Left kidney (tissue), 1 donor: ENCODE measurements at regions not wholly inside any gene's neighbourhood (a gene's known extent, or its start where the extent isn't known, plus 50 kb on each side); places are given as distances from the start of the nearest gene placed in this dataset.

Experiments used
- DNase-seq: peaks from one replicate; pipeline ENCODE4 v3.0.0-alpha.2; 2013

DNA sequence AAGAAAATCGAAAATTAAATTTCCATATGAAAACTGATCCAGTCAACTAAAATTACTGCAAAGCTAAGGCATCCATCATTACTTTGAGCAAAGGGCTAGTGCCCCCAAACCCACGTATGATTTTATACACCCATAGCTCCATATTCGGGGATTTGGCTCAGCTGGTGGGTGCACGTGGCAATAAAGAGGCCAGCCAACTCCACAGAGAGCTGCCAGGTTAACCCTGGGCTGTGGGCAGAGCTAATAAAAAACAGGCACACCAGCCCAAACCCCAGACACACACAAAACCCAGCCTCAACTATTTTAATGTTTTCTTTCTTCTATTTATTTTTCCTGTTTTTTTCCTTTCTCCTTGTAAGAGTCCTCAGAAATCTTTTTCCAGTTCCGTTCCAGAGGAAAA is 151.3 kb upstream of the SOX11 start:
- DNase-seq = no peak

DNA sequence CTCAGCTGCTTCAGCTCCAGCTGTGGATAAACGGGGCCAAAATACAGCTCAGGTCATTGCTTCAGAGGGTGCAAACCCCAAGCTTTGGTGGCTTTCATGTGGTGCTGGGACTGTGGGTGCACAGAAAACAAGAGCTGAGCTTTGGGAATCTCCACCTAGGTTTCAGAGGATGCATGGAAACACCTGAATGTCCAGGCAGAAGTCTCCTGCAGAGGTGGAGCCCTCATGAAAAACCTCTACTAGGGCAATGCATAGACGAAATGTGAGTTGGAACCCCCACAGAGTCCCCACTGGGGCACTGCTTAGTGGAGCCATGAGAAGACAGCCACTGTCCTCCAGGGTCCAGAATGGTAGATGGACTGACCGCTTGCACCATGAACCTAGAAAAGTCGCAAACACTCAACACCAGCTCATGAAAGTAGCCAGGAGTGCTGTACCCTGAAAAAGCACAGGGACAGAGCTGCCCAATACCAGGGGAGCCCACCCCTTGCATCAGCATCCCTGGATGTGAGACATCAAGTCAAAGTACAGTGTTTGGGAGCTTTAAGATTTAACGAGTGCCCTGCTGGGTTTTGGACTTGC is 147.9 kb upstream of the SOX11 start:
- DNase-seq = no peak

DNA sequence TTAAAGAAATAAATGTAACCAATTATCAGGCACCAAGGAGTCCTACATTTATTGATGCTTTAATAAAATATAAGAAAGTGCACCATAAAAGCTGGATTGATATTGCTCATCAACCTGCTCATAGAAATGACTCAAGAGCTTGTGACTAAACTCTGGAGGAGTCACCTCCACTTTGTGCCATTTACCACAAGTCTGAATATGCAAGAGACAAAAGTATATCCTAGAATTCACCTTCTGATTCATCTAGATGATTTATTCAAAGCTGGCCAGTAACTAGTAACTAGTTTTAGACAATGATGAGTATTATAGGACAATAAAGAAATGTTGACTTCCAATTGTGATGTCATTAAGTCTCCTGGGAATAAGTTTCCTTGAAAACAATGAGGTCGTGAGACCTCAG is 146.0 kb upstream of the SOX11 start:
- no peak for DNase-seq

DNA sequence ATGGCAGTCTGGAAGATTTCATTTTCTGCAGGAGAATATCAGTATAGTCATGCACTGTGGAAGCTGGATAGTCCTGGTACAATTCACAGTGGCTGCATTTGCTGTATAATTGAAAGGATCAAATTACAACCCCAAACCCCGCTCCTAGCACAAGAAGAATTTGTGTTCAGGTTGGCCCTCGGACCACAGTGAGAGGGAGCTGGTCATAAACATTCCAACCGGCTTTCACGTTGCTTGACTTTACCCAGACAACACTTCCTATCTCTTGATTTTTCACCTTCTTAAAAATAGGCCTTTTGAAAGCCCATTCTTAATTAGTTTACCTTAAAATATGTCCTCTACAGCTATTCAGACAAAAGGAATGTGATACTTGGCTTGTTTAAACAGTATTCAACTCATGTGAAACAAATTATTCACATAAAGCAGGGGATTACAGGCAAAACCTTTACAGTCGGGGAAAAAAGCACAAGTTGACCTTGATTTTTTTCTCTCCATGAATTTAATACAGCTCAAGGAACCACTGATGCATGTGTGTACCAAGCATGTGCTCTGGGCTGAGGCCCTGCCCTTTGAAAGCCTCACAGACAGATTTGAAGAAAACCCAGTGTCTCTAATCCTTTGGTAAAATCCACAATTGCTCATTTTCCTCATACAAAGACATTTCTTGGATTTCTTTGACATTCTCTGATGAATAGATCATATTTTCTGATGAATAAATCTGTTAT is 143.0 kb upstream of the SOX11 start:
- peak; percentile 70 for DNase-seq

DNA sequence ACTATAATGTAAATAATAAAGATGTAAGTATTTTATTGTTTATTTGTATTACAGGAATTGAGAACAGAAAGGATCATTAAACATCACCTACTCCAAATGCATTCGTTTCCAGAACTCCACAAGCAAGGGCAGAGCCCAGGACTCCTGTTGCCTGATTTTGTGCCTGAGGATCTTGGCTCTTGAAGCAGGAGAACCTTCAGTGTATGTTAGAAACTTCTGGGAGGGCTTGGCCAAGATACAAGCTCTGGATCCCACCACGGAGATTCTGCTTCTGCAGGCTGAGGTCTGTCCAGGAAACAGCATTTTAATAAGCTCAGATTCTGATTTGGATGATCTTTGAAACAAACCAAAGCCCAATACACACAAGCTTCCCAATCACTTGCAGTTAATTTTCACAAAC is 142.4 kb upstream of the SOX11 start:
- DNase-seq = no peak

DNA sequence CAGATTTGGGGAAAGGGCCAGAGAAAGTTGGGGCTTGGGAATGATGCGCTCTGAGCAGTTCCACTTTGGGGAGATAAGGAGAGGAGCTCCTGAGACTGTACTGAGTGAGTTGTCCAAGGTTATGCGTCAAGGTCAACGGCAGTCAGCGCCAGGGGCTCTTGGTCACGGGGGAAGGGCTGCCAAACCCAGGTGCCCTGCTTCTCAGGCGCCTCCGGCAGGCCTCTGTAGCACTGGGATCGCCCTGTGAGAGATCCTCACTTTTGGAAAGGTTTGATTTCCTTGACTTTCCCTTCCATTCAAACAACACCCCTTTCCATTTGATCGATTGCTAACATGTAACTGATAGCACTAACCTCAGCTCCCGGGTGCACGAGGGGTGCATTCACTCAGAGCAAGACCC is 136.5 kb upstream of the SOX11 start:
- DNase-seq = no peak

DNA sequence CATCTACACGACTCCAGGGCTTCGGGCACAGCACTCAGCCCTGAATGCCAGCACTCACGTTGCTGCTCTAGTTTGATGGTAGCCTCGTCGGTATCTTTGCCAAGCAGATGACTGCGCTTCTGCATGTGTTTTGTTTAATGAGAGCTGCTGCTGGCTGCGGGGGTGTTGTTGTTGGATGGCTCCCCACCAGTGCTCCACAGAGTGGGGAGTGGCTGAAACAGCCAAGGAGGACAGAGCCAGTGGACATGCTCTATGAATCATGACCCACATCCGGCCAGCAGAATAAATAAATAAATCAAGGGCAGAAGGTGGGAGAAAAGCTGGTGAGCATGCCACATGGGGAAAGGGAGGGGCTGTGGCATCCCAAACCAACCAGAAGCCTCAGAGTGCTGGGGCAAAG is 131.2 kb upstream of the SOX11 start:
- peak; percentile 64 for DNase-seq

DNA sequence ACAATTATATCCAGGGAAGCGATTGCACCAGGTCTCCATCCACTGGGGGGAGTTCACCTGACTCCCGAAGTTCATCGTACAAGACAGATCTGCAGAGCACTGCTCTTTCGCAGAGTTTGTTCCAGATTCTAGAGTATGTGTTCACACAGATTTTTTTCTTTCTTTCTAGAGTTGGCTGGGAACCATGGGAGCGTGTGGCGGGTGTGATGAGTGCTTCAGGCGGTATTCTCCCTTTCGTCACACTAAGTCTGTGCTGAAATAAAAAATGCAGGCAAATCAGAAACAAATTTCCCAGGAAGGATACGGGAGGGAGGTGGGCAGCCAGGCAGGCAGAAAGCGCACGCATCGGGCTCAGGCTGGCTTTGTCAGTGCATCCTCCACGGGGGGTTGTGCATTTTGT is 129.8 kb upstream of the SOX11 start:
- DNase-seq = no peak

DNA sequence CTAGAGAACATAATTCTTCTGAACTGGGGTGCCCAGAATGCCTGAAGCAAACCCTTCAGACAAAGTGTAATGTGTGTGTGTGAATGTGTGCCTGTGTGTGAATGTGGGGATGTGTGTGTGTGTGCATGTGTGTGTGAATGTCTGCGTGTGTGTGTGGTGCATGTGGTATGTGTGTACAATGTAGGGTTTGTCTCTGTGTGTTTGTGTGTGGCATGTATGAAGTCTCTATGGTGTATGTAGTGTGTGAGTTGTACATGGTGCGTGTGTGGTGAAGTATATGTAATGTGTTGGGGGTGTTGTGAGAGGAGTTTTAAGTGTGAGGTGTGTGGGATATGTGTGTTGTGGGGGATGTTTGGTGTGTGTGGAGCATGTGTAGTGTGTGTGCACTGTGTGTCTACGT is 129.3 kb upstream of the SOX11 start:
- DNase-seq = no peak

DNA sequence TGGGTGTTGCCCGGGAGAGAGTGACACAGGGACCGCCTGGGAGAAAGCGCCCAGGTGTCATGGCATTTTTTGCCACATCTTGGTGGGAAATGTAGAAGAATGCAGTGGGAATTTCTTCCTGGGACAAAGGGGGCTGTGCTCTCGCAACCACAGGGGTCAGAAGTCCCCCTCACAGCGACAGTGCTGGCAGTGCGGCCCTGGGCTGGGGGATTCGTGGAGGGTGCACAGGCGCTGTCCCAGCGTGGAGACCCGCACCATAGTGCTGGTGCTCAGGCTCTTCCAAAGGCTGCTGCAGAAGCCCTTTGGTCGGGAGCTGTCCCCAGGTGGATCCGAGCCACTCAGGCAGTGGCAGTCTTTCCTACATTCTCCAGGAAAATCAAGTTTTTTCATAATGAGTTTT is 128.8 kb upstream of the SOX11 start:
- DNase-seq = no peak

DNA sequence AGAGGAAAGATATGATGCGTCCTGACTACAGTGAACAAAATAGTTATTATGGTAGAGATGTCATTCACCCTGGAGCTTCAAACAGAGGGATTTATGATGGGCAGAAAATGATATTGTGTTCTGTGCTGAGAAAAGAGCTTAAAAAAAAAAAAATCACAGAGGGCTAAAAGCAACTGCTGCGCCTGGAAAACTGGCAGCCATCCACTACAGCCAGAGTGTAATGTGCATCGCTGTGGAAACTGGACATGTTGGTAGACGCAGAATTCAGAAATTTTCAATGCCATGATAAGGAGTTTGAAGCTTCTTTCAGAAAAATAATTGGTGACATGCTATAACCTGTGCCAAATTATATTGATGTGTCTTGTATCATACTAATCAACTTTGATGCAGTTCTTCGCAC is 122.9 kb upstream of the SOX11 start:
- no peak for DNase-seq

DNA sequence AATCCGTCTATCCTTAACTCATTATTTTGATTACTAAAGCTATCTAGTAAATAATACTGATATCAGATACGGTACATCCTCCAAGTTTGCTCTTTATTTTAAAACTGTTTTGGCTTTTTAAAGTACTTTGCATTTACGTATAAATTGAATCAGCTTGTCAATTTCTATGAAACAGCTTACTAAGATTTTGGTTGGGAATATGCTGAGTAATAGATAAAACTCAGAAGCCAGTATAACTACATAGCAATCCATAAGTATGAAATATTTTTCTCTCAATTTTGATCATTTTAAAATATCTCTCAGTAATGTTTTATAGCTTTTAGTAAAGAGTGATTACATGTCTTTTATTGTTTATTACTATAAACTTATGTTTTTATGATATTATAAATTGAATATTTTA is 116.2 kb upstream of the SOX11 start:
- no peak for DNase-seq

DNA sequence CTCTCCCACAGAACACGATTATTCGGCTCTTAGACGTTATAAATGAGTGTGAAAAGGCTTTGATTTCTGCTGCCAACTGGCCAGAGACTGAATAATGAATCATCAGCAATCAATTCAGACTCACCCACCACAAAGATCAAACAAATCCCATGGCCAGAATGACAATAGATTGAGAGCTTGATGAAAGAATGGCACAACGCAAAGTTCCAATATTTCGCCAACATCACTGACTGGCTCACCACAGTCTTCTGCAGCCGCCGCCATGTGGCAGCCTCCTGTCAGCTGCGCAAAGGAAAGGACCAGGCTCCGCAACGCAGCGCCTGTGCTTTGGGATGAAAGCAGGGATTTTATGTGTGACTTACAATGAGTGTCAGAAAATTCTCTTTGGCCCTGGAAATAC is 104.4 kb upstream of the SOX11 start:
- no peak for DNase-seq

DNA sequence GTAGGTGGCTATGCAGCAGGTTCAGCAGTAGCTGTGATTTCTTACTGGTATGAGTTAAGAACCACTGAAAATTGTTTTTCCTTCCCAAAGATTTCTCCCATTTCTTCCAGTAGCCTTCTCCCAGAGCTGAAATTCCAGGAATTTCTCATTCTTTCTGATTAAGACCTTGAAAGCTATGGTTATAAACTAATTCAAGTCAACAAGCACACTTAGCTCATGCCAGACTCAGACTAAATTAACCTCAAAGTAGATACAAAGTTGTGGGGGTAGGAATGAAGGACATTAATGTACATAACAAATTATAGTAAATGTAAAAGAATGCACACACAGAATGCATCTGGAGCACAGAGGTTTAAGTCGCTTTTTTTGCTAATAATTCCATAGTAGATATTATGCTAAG is 103.6 kb upstream of the SOX11 start:
- DNase-seq = no peak

DNA sequence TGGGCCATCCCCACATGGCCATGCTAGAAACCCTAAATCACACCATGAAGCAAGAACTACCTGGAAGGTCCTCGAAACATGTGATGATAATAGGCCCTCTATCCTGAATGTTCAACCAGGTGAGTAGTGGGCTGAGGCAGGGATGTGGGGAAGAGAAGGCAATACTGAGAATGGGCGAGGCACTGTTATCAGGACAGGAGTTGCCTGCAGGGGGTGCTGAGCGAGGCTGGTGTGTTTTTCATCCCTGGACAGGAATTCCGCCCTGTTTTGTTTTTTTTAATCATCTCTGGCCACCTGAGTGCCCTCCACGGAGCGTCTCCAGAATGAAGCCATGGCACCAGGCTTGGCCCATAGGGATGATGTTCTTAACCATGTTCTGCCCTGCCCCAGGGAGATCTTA is 103.0 kb upstream of the SOX11 start:
- DNase-seq = no peak

DNA sequence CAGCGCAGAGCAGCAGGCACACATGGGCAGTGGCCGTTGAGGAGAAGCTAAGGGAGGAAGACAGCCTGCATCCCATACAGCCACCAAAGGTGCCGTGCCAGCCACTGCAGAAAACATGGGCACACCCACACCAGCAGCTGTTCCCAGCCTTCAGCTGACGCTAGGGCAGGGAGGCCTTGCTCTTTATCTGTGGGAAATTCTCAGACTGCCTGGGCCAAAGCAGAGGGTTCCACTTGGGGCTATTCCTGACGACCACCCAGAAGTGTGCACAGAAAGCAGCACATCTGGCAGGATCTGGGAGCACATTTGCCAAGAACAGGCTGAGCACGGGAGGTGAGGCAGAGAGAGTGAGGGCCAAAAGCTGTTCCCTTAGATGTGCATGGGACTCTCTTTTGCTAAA is 101.3 kb upstream of the SOX11 start:
- DNase-seq = no peak

DNA sequence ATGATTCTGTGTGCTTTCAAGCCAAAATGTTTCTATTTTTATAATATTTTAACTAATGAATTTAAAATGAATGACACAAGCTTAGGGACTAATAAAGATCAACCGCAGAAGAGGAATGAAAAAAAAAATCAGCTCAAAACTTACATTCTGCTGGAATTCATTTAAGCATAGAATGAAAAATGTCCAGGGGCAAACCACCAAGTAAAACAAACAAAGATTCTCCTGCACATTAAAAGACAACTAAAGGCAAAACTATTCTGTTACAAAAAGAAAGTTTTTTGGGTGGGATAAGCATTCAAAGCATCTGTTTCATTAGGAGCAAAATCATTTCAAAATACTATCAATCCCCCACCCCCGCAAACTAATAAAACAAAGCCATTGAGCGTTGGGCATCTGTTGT is 99.3 kb upstream of the SOX11 start:
- DNase-seq = no peak

DNA sequence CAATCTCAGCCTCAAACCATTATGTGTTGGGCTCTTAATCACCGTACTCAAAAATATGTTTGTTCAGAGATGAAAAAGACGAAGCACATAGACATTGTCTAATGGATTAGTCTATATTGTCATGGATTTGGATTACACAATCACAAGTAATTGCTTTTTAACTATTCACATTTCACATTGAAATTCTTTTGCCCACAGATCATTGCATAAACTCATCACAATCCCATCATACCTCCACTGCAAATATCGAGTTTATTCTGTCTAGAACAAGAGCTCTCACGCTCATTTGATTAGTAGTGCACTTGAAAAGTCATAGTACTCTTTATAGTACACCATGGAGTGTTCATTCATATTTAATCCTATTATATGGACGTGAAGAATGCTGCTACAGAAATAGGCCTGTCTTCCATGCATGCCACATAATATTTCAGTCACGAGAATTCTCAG is 97.9 kb upstream of the SOX11 start:
- DNase-seq = no peak

DNA sequence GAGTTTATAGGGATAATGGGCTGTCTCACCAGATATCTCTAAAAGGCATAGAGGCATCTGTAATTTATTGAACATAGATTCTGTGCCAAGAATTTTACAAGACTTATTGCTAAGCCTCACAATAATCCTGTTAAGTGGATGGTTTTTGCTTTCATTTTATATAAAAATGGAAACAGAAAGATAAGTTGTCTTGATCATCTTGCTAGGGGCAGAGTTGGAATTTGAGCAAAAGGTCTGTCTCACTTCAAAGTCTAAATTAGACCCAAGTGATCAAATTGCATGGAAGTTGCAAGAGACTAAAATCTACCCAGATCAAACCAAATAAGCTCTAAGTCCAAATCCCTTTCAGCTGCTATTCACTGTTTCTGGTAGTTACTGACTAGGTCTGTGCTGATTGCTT is 95.3 kb upstream of the SOX11 start:
- DNase-seq = no peak

DNA sequence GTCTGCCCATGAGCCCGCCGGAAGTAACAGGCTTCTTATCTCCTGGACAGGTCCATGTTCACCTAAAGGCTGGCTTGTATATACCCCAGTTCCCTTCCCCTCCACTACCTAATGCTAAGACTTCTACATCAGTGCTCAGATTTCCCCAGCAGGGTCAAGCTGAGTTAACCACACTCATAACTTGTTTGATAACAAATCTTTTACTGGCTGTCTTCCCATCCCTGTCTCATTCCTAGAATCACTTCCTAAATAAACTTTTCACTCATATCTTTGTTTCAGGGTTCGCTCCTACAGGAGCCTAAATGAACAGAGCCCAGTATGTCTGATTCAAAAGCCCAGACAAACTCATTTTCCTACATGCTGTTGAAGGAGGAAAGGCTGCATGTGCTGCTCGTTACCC is 94.0 kb upstream of the SOX11 start:
- DNase-seq = no peak

DNA sequence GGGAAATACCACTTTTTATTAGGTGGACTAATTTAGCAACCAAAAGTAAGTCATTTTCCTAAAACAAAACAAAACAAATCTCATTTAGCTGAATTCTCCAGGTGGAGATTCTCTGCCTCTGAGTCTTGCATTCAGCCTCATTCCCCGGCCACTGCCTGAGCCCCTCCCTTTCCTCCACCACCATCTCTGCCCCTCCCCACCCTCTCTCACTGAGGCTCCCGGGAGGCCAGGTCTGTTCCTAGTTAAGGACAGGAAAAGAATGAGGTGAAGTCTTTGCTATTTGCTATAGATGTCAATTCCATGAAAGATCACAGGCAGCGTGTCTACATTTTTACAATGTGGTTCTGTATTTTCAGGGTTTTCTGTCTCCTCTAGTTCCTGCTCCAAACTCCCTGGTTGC is 83.0 kb upstream of the SOX11 start:
- no peak for DNase-seq

DNA sequence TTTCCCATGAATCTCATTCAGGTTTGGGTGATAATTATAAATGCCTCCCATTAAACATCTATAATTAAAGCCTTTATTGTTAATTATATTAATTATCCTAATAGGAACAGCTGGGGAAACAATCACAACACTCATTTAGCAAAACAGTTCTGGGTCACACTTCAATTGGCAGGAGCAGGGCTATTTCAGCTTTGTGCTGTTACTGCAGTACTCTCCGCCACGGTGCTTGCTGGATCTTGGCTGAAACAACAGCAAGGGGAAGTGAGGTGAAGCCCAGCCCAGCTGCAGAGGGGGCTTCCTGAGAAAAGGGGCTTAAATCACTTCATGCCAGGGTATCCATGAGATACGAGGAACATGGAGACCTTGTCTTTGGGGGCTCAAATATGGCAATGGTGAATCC is 79.5 kb upstream of the SOX11 start:
- no peak for DNase-seq

DNA sequence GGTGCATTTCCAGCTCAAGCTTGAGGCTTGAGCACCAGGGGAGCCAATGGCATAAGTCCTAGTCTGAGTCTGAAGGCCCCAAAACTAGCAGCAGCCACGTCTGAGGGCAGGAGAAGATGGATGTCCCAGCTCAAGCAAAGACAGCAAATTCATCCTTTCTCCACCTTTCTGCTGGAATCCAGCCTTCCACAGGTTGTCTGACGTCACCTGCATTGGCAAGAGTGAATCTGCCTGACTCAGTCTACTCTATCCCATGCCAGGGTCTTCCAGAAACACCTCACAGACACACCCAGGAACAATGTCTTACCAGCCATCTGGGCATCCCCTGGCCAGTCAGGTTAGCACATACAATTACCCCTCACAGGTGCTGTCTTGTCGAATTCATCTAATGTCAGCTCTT is 76.2 kb upstream of the SOX11 start:
- no peak for DNase-seq

DNA sequence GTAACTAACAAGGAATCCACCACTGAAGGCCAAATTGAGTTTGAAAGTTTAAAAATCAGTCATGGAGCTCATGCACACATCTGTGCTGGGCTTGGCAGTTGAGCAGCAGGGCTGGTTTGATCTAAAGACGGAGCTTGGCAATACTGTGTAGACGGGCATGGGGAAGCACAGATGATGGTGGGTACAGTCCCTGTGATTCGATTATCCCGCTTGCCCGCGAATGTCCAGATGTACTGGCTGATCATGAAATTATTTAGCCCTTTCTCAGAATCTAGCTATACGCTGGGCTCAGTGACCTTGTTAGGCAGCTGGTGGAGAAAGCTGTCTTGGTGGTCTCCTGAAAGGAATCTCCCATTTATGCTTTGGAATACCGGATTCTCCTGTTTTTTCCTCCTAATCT is 74.8 kb upstream of the SOX11 start:
- DNase-seq = no peak

DNA sequence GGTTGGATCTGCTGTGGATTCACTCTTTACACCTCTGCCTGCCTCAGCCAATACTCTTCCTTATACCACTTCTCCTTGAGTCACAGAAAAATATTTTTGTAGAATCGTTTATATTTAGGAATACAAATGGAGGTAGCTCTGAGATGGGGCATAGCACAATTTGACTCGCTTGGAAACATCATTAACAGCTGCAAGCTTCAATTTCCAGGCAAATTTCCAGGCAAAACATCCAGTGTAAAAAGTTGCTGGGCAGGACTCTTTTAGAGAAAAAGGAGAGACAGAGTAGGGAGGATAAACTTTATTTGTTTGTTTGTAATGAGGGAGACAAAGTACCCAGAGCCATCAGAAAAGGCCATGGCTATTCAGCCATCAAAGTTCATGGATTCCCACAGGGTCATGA is 74.4 kb upstream of the SOX11 start:
- DNase-seq = no peak
